Muscle of back (tissue), 3 donors: ENCODE measurements at regions not wholly inside any gene's neighbourhood (a gene's known extent, or its start where the extent isn't known, plus 50 kb on each side); places are given as distances from the start of the nearest gene placed in this dataset.

ENCODE experiments used
- DNase-seq, 3 donors: peaks; one replicate each; pipeline versions ENCODE4 v3.0.0 to v3.0.0-alpha.2; 2013

- DNase-seq, result no peak
Measured at GRCh38 chr6:137758661-137759060, 108.4 kb upstream of the TNFAIP3 start.

GRCh38 chr6:137759624-137760023 is 107.4 kb upstream of the TNFAIP3 start:
- DNase-seq, result no peak

DNA sequence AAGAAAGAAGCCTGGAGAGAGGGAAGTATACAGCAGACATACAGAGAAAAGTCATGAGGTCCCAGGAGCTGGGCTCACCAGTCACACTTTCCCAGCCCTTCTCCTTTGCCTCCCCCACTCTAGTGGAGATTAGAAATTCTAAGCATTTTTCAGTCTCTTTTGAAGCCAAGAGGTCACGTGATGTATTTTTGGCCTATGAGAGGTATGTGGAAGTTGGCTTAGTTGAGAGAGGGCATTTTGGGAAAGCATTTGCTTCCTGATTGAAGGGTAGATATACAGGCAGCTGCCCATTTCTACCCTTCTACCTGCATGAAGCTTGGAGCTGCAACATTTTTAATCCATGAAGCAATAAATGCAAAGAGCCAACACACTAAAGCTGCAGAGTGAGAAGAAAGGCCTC is 106.0 kb upstream of the TNFAIP3 start:
- DNase-seq, result no peak

GRCh38 chr6:137761487-137761886 is 105.6 kb upstream of the TNFAIP3 start:
- no peak for DNase-seq

DNA sequence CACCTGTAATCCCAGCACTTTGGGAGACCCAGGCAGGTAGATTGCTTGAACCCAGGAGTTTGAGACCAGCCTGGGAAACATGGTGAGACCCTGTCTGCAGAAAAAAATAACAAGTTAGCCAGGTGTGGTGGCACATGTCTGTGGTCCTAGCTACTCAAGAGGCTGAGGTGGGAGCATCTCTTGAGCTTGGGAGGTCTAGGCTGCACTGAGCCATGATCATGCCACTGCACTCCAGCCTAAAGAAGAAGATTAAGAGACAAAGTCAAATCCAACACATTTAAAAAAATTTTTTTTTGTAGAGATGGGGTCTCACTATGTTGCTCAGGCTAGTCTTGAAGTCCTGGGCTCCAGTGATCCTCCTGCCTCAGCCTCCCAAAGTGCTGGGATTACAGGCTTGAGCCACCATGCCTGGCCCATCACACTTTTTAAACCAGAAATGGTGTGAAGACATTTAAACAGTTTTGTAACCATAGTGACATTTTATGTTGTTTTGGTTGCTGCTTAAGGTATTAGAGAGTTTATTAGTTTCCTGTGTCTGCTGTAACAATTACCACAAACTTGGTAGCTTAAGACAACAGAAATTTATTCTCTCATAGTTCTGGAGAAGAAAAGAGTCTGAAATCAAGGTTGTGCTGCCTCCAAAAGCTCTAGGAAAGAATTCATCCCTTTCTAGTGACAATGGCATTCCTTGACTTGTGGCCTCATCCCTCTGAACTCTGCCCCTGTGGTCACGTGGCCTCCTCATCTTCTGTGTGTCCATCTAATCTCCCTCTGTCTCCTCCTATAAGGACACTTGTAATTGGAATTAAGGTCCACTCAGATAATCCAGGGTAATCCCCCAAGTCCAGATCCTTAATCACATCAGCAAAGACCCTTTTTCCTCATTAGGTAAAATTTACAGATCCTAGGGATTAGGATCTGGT is 104.6 kb upstream of the TNFAIP3 start:
- no peak for DNase-seq

DNA sequence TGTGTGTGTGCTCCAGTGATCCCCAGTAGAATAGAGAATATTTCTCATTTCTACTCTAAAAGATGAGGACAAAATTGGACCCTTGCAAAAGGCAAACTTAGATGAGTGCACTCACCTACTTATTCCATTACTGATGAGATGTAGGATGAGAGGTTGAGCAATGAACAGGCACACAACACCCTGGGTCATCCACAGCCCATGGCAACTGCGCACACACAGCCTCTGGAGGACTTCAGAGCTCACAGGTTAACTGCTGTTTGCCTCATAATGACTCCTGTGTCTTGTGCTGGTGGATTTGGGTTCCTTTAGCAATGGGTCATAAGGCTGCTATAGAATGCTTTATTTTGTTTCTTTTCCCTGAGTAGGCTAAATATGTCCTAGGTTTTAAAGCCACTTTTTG is 103.6 kb upstream of the TNFAIP3 start:
- DNase-seq, result no peak

DNA sequence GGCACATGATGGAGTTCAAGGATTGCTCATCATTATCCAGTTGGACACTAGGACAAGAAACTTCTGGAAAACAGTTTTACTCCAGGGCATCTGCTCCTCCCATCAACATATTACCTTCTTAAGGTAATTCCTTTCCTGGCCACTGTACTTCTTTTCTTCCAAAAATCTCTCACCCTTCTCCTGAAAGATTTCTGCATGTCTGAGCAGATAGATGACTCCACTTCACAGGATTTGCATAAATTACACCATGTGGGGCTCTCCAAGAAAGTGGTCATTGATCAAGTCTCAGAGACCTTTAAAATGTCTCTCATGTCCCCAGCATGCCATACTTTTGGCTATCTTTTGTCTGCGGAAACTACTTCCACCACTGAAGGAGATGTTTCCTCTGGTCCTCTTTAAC is 103.2 kb upstream of the TNFAIP3 start:
- DNase-seq, result no peak

DNA sequence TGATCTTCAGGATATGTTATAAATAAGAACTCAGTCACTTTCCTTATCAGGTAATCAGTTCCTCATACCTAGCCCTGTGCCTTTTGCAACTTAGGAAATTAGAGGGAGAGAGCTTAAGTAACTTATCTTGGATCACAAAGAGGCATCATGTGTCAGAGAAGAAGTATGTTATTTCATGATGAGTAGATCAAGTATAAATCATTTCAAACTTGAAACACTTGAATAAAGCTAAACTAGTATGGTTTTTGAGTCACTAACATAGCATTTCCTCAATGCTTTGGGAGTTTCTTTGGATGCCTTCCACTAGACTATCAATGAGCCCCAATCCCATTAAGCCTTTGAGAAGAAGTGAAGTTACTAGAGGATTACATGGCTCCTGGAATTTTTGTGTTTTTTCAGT is 102.6 kb upstream of the TNFAIP3 start:
- peak in 1 of 3 donors; percentile 94 for DNase-seq

GRCh38 chr6:137765059-137765458 is 102.0 kb upstream of the TNFAIP3 start:
- no peak for DNase-seq

DNA sequence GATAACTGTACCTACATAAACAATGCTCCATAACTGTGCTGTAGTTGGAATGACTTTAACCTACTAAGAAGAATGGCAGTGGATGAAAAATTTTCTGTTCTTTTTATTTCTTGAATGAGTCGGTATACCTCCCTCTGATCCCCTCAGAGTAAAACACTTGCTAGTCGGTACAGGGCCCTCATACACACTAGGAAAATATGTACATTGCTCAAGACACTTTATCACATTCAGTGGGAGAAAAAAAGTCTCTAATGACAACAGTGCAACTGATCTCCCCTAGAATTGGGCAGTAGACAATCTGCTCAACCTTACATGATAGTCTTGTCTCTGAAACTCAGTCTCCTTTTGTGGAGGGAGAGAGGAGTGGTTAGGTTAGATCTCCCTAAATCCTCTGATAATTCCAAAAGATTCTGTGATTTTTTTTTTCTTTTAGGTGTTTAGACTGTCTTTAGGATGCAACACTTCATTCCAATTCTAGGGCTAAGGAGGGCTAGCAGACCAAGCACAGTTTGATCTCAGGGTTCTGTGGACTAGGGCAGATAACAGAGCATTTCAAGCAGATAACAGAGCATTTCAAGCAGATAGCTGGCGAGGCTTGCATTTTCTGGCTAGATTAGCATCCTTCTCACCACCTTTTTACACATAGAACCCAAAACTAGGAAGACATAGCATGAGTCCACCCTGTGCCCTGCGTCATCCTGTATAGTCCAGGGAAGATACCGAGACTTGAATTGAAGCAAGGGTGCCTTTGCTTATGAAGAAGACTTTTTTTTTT is 100.3 kb upstream of the TNFAIP3 start:
- no peak for DNase-seq

DNA sequence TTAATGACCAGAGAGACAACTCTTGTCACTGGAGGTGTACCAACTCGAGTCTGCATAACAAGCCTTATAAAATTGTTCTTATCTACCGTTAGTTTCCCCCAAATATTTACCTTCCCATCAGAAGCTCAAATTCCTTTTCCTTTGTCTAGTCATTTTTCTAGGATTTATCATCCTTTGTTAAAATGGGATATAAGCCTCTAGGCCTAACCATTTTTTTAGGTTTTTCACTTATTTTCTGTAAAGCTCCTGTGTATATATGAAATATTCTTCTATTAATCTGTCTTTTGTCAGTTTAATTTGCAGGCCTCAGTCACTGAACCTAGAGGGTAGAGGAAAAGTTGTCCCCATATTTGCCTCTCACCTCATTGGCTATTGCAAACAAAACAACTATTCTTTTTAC is 99.6 kb upstream of the TNFAIP3 start:
- no peak for DNase-seq

- peak in 1 of 3 donors; percentile 44 for DNase-seq
Measured at GRCh38 chr6:137767911-137768690, 99.0 kb upstream of the TNFAIP3 start.

- no peak for DNase-seq
Measured at GRCh38 chr6:137768935-137769334, 98.1 kb upstream of the TNFAIP3 start.

- DNase-seq, result no peak
Measured at GRCh38 chr6:137769797-137770362, 97.2 kb upstream of the TNFAIP3 start.

DNA sequence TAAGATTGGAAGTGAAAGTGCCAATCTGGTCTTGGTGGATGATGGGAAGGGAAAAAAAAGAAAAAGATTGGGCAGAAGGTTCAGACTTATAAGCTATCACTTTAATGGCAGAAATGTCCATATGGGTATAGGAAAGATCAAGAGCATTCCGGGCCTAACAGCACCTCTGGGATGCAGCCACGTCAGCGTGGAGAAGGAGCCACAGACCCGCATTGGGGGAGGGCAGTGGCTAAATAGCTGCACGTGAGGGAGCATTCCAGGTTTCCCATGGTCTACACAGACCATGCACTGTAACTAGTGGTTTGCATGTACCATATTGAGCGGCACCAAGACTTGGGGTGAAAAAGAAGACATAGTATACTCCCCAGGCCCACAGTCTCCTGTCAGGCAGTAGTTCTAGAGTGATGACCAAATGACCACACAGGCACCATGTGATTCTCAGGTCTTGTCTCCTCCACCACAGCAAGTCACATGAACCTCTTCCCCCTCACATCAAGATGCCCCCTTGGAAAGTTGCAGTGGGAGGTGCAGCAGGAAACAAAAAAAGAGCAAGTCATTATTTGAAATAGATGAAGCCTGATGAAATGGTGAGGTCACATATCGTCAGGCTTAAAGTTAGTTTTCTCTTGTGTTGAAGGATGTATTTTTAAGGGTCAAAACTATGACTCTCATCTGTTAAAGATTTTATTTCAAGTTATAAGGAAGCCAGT is 94.4 kb upstream of the TNFAIP3 start:
- DNase-seq, result no peak

DNA sequence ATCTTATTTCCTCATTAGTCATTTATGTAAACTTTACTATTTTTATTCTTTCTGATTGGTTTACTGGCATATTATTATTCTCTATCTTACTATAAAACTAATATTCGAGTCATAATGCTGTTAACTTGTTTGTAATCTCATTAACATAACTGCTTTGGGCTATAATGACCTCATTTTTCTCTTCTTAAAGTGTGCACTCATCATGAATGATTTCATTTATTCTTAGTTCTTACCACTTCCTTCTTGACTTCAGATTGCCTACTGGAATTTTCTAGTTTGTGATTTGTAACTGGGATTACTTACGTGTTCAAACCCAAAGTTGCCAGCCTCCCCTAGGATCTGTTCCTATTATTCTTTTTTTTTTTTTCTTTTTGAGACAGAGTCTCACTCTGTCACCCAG is 91.8 kb upstream of the TNFAIP3 start:
- no peak for DNase-seq

DNA sequence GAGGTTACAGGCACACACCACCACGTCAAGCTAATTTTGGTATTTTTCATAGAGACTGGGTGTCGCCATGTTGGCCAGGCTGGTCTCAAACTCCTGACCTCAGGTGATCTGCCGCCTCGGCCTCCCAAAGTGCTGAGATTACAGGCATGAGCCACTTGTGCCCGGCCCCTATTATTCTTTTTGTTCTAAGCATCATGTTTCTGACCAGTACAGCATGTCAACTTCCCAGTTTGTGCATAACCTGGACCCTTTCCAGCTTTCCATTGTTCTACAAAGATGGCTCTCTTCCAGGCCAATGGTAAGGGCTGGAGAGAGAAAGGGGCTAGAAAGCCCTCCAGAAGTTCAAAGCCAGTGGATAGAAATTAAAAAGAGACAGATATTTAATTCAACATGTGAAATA is 91.3 kb upstream of the TNFAIP3 start:
- DNase-seq, result no peak

DNA sequence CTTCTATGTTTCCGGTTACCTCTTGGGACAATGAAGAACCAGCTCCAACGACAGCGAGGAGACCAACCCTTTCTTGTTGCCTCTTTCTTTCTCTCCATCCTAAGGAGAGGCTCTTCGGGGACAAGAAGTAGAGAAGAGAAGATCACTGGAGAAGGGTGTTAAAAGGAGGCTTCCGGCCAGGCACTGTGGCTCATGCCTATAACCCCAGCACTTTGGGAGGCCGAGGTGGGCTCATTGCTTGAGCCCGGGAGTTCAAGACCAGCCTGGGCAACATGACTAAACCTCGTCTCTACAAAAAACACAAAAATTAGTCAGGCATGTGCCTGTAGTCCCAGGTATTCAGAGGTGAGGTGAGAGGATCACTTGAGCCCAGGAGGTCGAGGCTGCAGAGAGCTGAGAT is 90.8 kb upstream of the TNFAIP3 start:
- DNase-seq, result no peak

GRCh38 chr6:137776786-137777686 is 90.0 kb upstream of the TNFAIP3 start:
- DNase-seq, result peak in 1 of 3 donors; percentile 56

DNA sequence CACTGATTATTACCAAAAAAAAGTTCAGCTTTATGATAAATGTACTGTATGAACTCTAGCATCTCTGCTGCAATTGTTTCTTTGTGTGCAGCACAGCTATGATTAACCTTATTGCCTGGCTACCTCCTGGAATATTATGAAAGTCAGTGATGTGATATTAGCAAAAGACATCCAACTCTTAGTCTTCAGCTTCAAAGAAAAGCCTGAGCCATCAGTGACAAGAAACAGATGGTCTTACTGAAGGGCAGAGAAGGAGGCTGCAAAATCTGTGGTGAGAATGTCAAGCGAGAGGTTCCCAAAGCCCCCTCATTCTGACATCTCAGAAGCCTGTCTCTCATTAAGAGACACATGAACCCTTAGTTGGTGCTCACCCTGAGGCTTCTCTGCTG is 89.4 kb upstream of the TNFAIP3 start:
- DNase-seq, result no peak
